ENCODE measurements at regions not wholly inside any gene's neighbourhood (a gene's known extent, or its start where the extent isn't known, plus 50 kb on each side); places are given as distances from the start of the nearest gene placed in this dataset.
"Not testable (repeated sequence)": the region's sequence is repeated elsewhere in the genome, so short reads cannot be mapped to it uniquely, and the experiment has no call there.

- DNase-seq, result no peak
Measured at GRCh38 chr11:37483761-37484160, 885.7 kb upstream of the RAG2 start.

GRCh38 chr11:37474889-37475288, 876.9 kb upstream of the RAG2 start:
- DNase-seq, result no peak

- no peak for DNase-seq
Measured at GRCh38 chr11:37468344-37468743, 870.3 kb upstream of the RAG2 start.

GRCh38 chr11:37465221-37465620, 867.2 kb upstream of the RAG2 start:
- DNase-seq, result no peak

GRCh38 chr11:37459456-37459855, 861.4 kb upstream of the RAG2 start:
- no peak for DNase-seq

GRCh38 chr11:37456746-37457145, 858.7 kb upstream of the RAG2 start:
- DNase-seq, result no peak

- no peak for DNase-seq
Measured at GRCh38 chr11:37451903-37452302, 853.9 kb upstream of the RAG2 start.

- DNase-seq, result no peak
Measured at GRCh38 chr11:37450613-37451012, 852.6 kb upstream of the RAG2 start.

- no peak for DNase-seq
Measured at GRCh38 chr11:37449146-37449545, 851.1 kb upstream of the RAG2 start.

- DNase-seq, result no peak
Measured at GRCh38 chr11:37442576-37442975, 844.5 kb upstream of the RAG2 start.

GRCh38 chr11:37431633-37432230, 833.7 kb upstream of the RAG2 start:
- not testable (repeated sequence) for DNase-seq

- DNase-seq, result not testable (repeated sequence)
Measured at GRCh38 chr11:37430966-37431632, 833.1 kb upstream of the RAG2 start.

GRCh38 chr11:37422511-37422910, 824.5 kb upstream of the RAG2 start:
- DNase-seq, result no peak

- DNase-seq, result no peak
Measured at GRCh38 chr11:37411289-37411688, 813.3 kb upstream of the RAG2 start.

GRCh38 chr11:37409124-37409523, 811.1 kb upstream of the RAG2 start:
- DNase-seq, result no peak

GRCh38 chr11:37407461-37407860, 809.4 kb upstream of the RAG2 start:
- no peak for DNase-seq

- no peak for DNase-seq
Measured at GRCh38 chr11:37406651-37407050, 808.6 kb upstream of the RAG2 start.

- no peak for DNase-seq
Measured at GRCh38 chr11:37404231-37404630, 806.2 kb upstream of the RAG2 start.

- no peak for DNase-seq
Measured at GRCh38 chr11:37402663-37403062, 804.6 kb upstream of the RAG2 start.

GRCh38 chr11:37394236-37394870, 796.3 kb upstream of the RAG2 start:
- DNase-seq, result no peak

GRCh38 chr11:37391615-37392014, 793.6 kb upstream of the RAG2 start:
- no peak for DNase-seq

GRCh38 chr11:37390576-37391083, 792.6 kb upstream of the RAG2 start:
- no peak for DNase-seq

GRCh38 chr11:37378958-37379357, 780.9 kb upstream of the RAG2 start:
- DNase-seq, result no peak

GRCh38 chr11:37372667-37373066, 774.6 kb upstream of the RAG2 start:
- no peak for DNase-seq
